HepG2 (cell line): ENCODE measurements at regions not wholly inside any gene's neighbourhood (a gene's known extent, or its start where the extent isn't known, plus 50 kb on each side); places are given as distances from the start of the nearest gene placed in this dataset.
A peak's percentile ranks its signal among the peaks of the same experiment; 100 is the strongest.

Experiments
- ATAC-seq: fragments of 200-7000 bp; cut with Tn5 transposase; 3 replicates; pipeline ENCODE4 v1.9.1; 2020; ENCODE audit warnings: mild to moderate bottlenecking, moderate library complexity
- BruUV-seq: library from RNA; stranded (reverse); fragments of 400-500 nt; replicated peaks from 2 replicates; lab custom pipeline; 2021; lab: Mats Ljungman, UMichigan
- CTCF ChIA-PET: fragments of 300-600 bp; formaldehyde crosslinking; extraction: SDS; loops from one replicate; lab custom pipeline; 2021; ENCODE audit warnings: low total read pairs, inconsistent platforms, low intra/inter-chr PET ratio; lab: Yijun Ruan, JAX
- POLR2A ChIA-PET: fragments of 350-600 bp; sonication (Branson Sonifier 250); formaldehyde crosslinking; loops from one replicate; lab custom pipeline; 2020; ENCODE audit warnings: antibody characterized with exemption, inconsistent platforms; lab: Yijun Ruan, JAX
- DNase-seq: peaks from one replicate; pipeline ENCODE4 v3.0.0-alpha.2; 2015; ENCODE audit warnings: low spot score
- FAIRE-seq: peaks from 3 replicates; lab custom pipeline; 2011; peaks lifted over from hg19 to GRCh38; lab: Jason Lieb, UNC
- H2AFZ ChIP-seq: one replicate; pipeline ENCODE4 v1.6.1; 2011; ENCODE audit warnings: low read length, inconsistent platforms
- H3K27ac ChIP-seq: fragments of 300-600 bp; 3 replicates; pipeline ENCODE4 v1.8.0; 2011; ENCODE audit warnings: mixed run types, mild to moderate bottlenecking, mixed read lengths, low read length, inconsistent platforms; ENCODE audit not compliant: insufficient read depth; ENCODE audit errors: extremely low read length
- H3K27me3 ChIP-seq, 2 experiments: fragments of 200-600 bp in 1 of 2; 2 replicates in 1 of 2; 3 replicates in 1 of 2; pipeline versions ENCODE4 v1.6.0 to v1.8.0; 2011; ENCODE audit warnings: low read length in 2 of 2, mild to moderate bottlenecking in 2 of 2, moderate library complexity in 2 of 2, inconsistent platforms in 1 of 2; ENCODE audit not compliant: insufficient read depth in 2 of 2, control insufficient read depth in 1 of 2
- H3K36me3 ChIP-seq, 2 experiments: fragments of 200-600 bp in 1 of 2; replicated peaks in 1 of 2; 2 replicates in 1 of 2; 3 replicates in 1 of 2; pipeline versions ENCODE4 v1.5.1 to v1.8.0; 2011; ENCODE audit warnings: low read length in 2 of 2, inconsistent platforms in 1 of 2; ENCODE audit not compliant: insufficient read depth in 2 of 2, control insufficient read depth in 1 of 2
- H3K4me1 ChIP-seq: 2 replicates; pipeline ENCODE4 v1.5.1; 2012; ENCODE audit warnings: low read length, inconsistent platforms; ENCODE audit not compliant: insufficient read depth
- H3K4me2 ChIP-seq: 2 replicates; pipeline ENCODE4 v1.6.0; 2011; ENCODE audit warnings: low read depth, low read length, inconsistent platforms
- H3K4me3 ChIP-seq, 3 experiments: fragments of 200-600 bp in 1 of 3; sonication (generic), shearing (Covaris generic) in 1 of 3; replicated peaks in 1 of 3; 2 replicates each; pipeline ENCODE4 v1.5.1; 2011 to 2016; ENCODE audit warnings: low read length in 3 of 3, inconsistent platforms in 2 of 3, low read depth in 2 of 3, mild to moderate bottlenecking in 2 of 3, control low read depth in 1 of 3, mixed read lengths in 1 of 3; ENCODE audit not compliant: insufficient read depth in 1 of 3
- H3K79me2 ChIP-seq: one replicate; pipeline ENCODE4 v1.6.1; 2011; ENCODE audit warnings: low read length, inconsistent platforms; ENCODE audit not compliant: insufficient read depth
- H3K9ac ChIP-seq: 2 replicates; pipeline ENCODE4 v1.6.0; 2011; ENCODE audit warnings: mild to moderate bottlenecking, low read depth, low read length, inconsistent platforms; ENCODE audit not compliant: insufficient read depth
- H3K9me3 ChIP-seq: 2 replicates; pipeline ENCODE4 v1.5.1; 2012; ENCODE audit warnings: mild to moderate bottlenecking, low read length
- H4K20me1 ChIP-seq: 2 replicates; pipeline ENCODE4 v1.6.0; 2011; ENCODE audit warnings: inconsistent platforms, mild to moderate bottlenecking, low read length, moderate library complexity; ENCODE audit not compliant: insufficient read depth
- ATAD3A ChIP-seq: sonication (generic); formaldehyde crosslinking; IDR thresholded peaks from 2 replicates; pipeline ENCODE4 v1.4.0; 2020; ENCODE audit warnings: missing genetic modification reagents
- FOXP4 ChIP-seq: sonication (generic); formaldehyde crosslinking; IDR thresholded peaks from 2 replicates; pipeline ENCODE4 v1.4.0; 2020; ENCODE audit warnings: missing genetic modification reagents
- MAFF ChIP-seq: IDR thresholded peaks from 2 replicates; pipeline ENCODE4 v1.6.1; 2011; ENCODE audit warnings: low read depth, low read length, improper control_type of control experiment
- MAFK ChIP-seq, 2 experiments: IDR thresholded peaks in 1 of 2; conservative IDR thresholded peaks in 1 of 2; 2 replicates each; pipeline ENCODE4 v1.6.1; 2011; ENCODE audit warnings: improper control_type of control experiment in 2 of 2, low read length in 2 of 2
- NFE2L2 ChIP-seq: fragments of 150-350 bp; IDR thresholded peaks from 2 replicates; pipeline ENCODE4 v1.6.1; 2014; ENCODE audit warnings: low read length
- ZNF17 ChIP-seq: sonication (generic); formaldehyde crosslinking; IDR thresholded peaks from 2 replicates; pipeline ENCODE4 v1.5.0; 2020; ENCODE audit warnings: mild to moderate bottlenecking, missing genetic modification reagents
- ZNF407 ChIP-seq: sonication (generic); formaldehyde crosslinking; IDR thresholded peaks from one replicate; pipeline ENCODE4 v1.5.1; 2020; ENCODE audit warnings: mild to moderate bottlenecking, missing genetic modification reagents; ENCODE audit errors: not compliant biosample characterization
- ZNF577 ChIP-seq: sonication (generic); formaldehyde crosslinking; IDR thresholded peaks from 2 replicates; pipeline ENCODE4 v1.4.0; 2020; ENCODE audit warnings: mild to moderate bottlenecking, low read depth, missing genetic modification reagents, borderline replicate concordance
- in situ Hi-C: cut with HindIII; loops from 2 replicates; pipeline ENCODE4 v1.10.0; 2017; ENCODE audit warnings: low pct_unique_long_range_greater_than_20kb; ENCODE audit not compliant: extremely low pct_ligation_motif_present
- intact Hi-C: fragments of 100-400 bp; cut with micrococcal nuclease; formaldehyde crosslinking; loops from one replicate; pipeline ENCODE4 v1.10.0; 2022; ENCODE audit not compliant: unreplicated experiment

- no TSS peak for BruUV-seq
- no peak overlapping the region for H3K4me3 ChIP-seq
- H3K4me1 ChIP-seq = no peaks in the 10 kb centered on the region
- no peak for ATAC-seq
- CTCF ChIA-PET = no interaction called here
- H3K27ac ChIP-seq = no peak overlapping the region
- no peak overlapping the region for H3K9ac ChIP-seq
- TF ChIP-seq NFE2L2 (peak; percentile 37; the same call in 1 of the 2 replicates), ZNF577 (no peak), ATAD3A (CRISPR knock-in tag) (no peak), ZNF17 (no peak), MAFK (conservative IDR thresholded peaks at IDR 0.05 in 1 of 2, IDR thresholded peaks at IDR 0.05 in 1 of 2; ENCODE audit: low read length in 2 of 2) (peak; percentile 73 to 83), FOXP4 (CRISPR knock-in tag) (no peak), MAFF (peak; percentile 78), ZNF407 (no peak)
- TF ChIP-seq, all 625 proteins: peak for 3
- DNase-seq (no peak), FAIRE-seq (no peak)
- intact Hi-C loops = no loop called here
- no peaks in the 10 kb centered on the region for H3K79me2 ChIP-seq
- no peaks in the 10 kb centered on the region for H3K9me3 ChIP-seq
- H3K4me2 ChIP-seq = no peak overlapping the region
- no peaks in the 10 kb centered on the region for H3K36me3 ChIP-seq
- no peaks in the 10 kb centered on the region for H3K27me3 ChIP-seq
- no peak overlapping the region for H2AFZ ChIP-seq
- POLR2A ChIA-PET = no interaction called here
- no peaks in the 10 kb centered on the region for H4K20me1 ChIP-seq
- in situ Hi-C loops = no loop called here
Observed at GRCh38 chr16:80040413-80040812, 439.9 kb upstream of the MAF start.
